ENCODE measurements at regions not wholly inside any gene's neighbourhood (a gene's known extent, or its start where the extent isn't known, plus 50 kb on each side); places are given as distances from the start of the nearest gene placed in this dataset.
"Not testable (repeated sequence)": the region's sequence is repeated elsewhere in the genome, so short reads cannot be mapped to it uniquely, and the experiment has no call there.

- H3K36me3 ChIP-seq (ENCODE audit: control insufficient read depth in 2 of 2, extremely low read depth in 1 of 2, insufficient read depth in 1 of 2, low read length in 1 of 2); H3K9me3 ChIP-seq; DNase-seq; ATAC-seq (replicated peaks in 1 of 4); POLR2A ChIA-PET; H3K27ac ChIP-seq (ENCODE audit: low read length); H3K4me3 Mint-ChIP-seq; CTCF ChIA-PET; H3K27me3 Mint-ChIP-seq; H3K27ac Mint-ChIP-seq; H3K36me3 Mint-ChIP-seq; H3K4me3 ChIP-seq (ENCODE audit: control insufficient read depth in 1 of 2, extremely low read depth in 1 of 2, low read length in 1 of 2); H3K4me1 Mint-ChIP-seq; H3K4me1 ChIP-seq (ENCODE audit: control insufficient read depth in 1 of 2, extremely low read depth in 1 of 2, insufficient read depth in 2 of 2, low read length in 2 of 2): not testable (repeated sequence)
- 70% methylated on average over 3 of the region's 6 CpGs for WGBS (ENCODE audit: insufficient coverage)
- peaks cover 20 to 36% (median 25%) of the 10 kb centered on the region in 3 donors for H3K9me3 Mint-ChIP-seq
- H3K27me3 ChIP-seq (replicated peaks in 1 of 2; ENCODE audit: control insufficient read depth in 2 of 2, extremely low read depth in 1 of 2, insufficient read depth in 2 of 2, low read length in 1 of 2) = peaks cover 0 to 20% of the 10 kb centered on the region in 2 experiments
Observed at GRCh38 chr19:28997866-28998265, 215.1 kb downstream of the UQCRFS1 start.

- Mint-ChIP-seq H3K27ac (no peak overlapping the region), H3K9me3 (peaks cover 18 to 26% (median 22%) of the 10 kb centered on the region in 3 donors), H3K4me3 (no peak overlapping the region), H3K36me3 (no peaks in the 10 kb centered on the region), H3K27me3 (peaks cover 2 to 8% of the 10 kb centered on the region in 2 donors), H3K4me1 (no peaks in the 10 kb centered on the region)
- CTCF ChIA-PET = no interaction called here
- no peaks in the 10 kb centered on the region for H3K4me1 ChIP-seq (ENCODE audit: control insufficient read depth in 1 of 2, extremely low read depth in 1 of 2, insufficient read depth in 2 of 2, low read length in 2 of 2)
- H3K27ac ChIP-seq (ENCODE audit: low read length) = no peak overlapping the region
- H3K4me3 ChIP-seq (ENCODE audit: control insufficient read depth in 1 of 2, extremely low read depth in 1 of 2, low read length in 1 of 2) = no peak overlapping the region
- no peak for DNase-seq
- WGBS (ENCODE audit: insufficient coverage) = 13% methylated on average over 4 of the region's 5 CpGs
- ATAC-seq (replicated peaks in 1 of 4) = no peak
- POLR2A ChIA-PET = no interaction called here
- peaks cover 0 to 18% of the 10 kb centered on the region in 2 experiments for H3K27me3 ChIP-seq (replicated peaks in 1 of 2; ENCODE audit: control insufficient read depth in 2 of 2, extremely low read depth in 1 of 2, insufficient read depth in 2 of 2, low read length in 1 of 2)
- no peaks in the 10 kb centered on the region for H3K9me3 ChIP-seq
- no peaks in the 10 kb centered on the region for H3K36me3 ChIP-seq (ENCODE audit: control insufficient read depth in 2 of 2, extremely low read depth in 1 of 2, insufficient read depth in 1 of 2, low read length in 1 of 2)
Observed at GRCh38 chr19:28990522-28990921, 222.4 kb downstream of the UQCRFS1 start.

- H3K27me3 ChIP-seq (replicated peaks in 1 of 2; ENCODE audit: control insufficient read depth in 2 of 2, extremely low read depth in 1 of 2, insufficient read depth in 2 of 2, low read length in 1 of 2) = peaks cover 0 to 25% of the 10 kb centered on the region in 2 experiments
- WGBS (ENCODE audit: insufficient coverage) = 82% methylated on average over 4 of the region's 6 CpGs
- H3K4me3 ChIP-seq (ENCODE audit: control insufficient read depth in 1 of 2, extremely low read depth in 1 of 2, low read length in 1 of 2) = no peak overlapping the region
- ATAC-seq (replicated peaks in 1 of 4) = no peak
- ChIA-PET CTCF (no interaction called here), POLR2A (no interaction called here)
- no peaks in the 10 kb centered on the region for H3K9me3 ChIP-seq
- H3K4me1 Mint-ChIP-seq = no peaks in the 10 kb centered on the region
- H3K27me3 Mint-ChIP-seq = peaks cover 2 to 8% of the 10 kb centered on the region in 2 donors
- no peak for DNase-seq
- H3K27ac Mint-ChIP-seq = no peak overlapping the region
- no peaks in the 10 kb centered on the region for H3K4me1 ChIP-seq (ENCODE audit: control insufficient read depth in 1 of 2, extremely low read depth in 1 of 2, insufficient read depth in 2 of 2, low read length in 2 of 2)
- H3K36me3 Mint-ChIP-seq = no peaks in the 10 kb centered on the region
- H3K9me3 Mint-ChIP-seq = peaks cover 18 to 25% (median 20%) of the 10 kb centered on the region in 3 donors
- no peaks in the 10 kb centered on the region for H3K36me3 ChIP-seq (ENCODE audit: control insufficient read depth in 2 of 2, extremely low read depth in 1 of 2, insufficient read depth in 1 of 2, low read length in 1 of 2)
- H3K27ac ChIP-seq (ENCODE audit: low read length) = no peak overlapping the region
- H3K4me3 Mint-ChIP-seq = no peak overlapping the region
Observed at GRCh38 chr19:28989739-28990138, 223.2 kb downstream of the UQCRFS1 start.

- no peak overlapping the region for H3K27ac ChIP-seq (ENCODE audit: low read length)
- no peaks in the 10 kb centered on the region for H3K36me3 ChIP-seq (ENCODE audit: control insufficient read depth in 2 of 2, extremely low read depth in 1 of 2, insufficient read depth in 1 of 2, low read length in 1 of 2)
- H3K27me3 ChIP-seq (replicated peaks in 1 of 2; ENCODE audit: control insufficient read depth in 2 of 2, extremely low read depth in 1 of 2, insufficient read depth in 2 of 2, low read length in 1 of 2) = peaks cover 0 to 34% of the 10 kb centered on the region in 2 experiments
- no peaks in the 10 kb centered on the region for H3K9me3 ChIP-seq
- Mint-ChIP-seq H3K9me3 (peaks cover 7 to 9% (median 8%) of the 10 kb centered on the region in 3 donors), H3K4me1 (no peaks in the 10 kb centered on the region), H3K27me3 (peaks cover 2 to 8% of the 10 kb centered on the region in 2 donors), H3K27ac (no peak overlapping the region), H3K36me3 (no peaks in the 10 kb centered on the region), H3K4me3 (no peak overlapping the region)
- DNase-seq (no peak), ATAC-seq (replicated peaks in 1 of 4) (no peak)
- POLR2A ChIA-PET = no interaction called here
- H3K4me1 ChIP-seq (ENCODE audit: control insufficient read depth in 1 of 2, extremely low read depth in 1 of 2, insufficient read depth in 2 of 2, low read length in 2 of 2) = no peaks in the 10 kb centered on the region
- no peak overlapping the region for H3K4me3 ChIP-seq (ENCODE audit: control insufficient read depth in 1 of 2, extremely low read depth in 1 of 2, low read length in 1 of 2)
- WGBS (ENCODE audit: insufficient coverage) = 63% methylated on average over 1 of the region's 1 CpG
- CTCF ChIA-PET = no interaction called here
Observed at GRCh38 chr19:28988066-28988465, 224.9 kb downstream of the UQCRFS1 start.

DNA sequence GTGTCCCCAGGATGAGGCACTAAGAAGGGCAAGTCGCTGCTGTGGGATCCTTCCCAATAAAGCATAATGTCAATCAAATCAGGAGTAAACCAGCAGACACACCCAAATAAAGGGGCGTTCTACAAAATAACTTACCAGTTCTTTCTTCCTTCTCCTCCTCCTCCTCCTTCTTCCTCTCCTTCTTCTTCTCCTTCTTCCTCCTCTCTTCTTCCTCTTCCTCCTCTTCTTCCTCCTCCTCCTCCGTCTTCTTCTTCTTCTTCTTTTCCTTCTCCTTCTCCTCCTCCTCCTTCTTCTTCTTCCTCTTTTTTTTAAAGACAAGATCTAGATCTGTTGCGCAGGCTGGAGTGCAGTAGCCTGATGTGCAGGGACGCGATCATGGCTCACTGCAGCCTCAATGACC, 225.8 kb downstream of the UQCRFS1 start:
- H3K4me3 Mint-ChIP-seq = no peak overlapping the region
- peaks cover 11% of the 10 kb centered on the region in 2 donors for H3K27me3 Mint-ChIP-seq
- H3K4me1 Mint-ChIP-seq = no peaks in the 10 kb centered on the region
- DNase-seq (no peak), ATAC-seq (replicated peaks in 1 of 4) (no peak)
- peaks cover 0 to 8% (median under 1%) of the 10 kb centered on the region in 3 donors for H3K9me3 Mint-ChIP-seq
- no peaks in the 10 kb centered on the region for H3K4me1 ChIP-seq (ENCODE audit: control insufficient read depth in 1 of 2, extremely low read depth in 1 of 2, insufficient read depth in 2 of 2, low read length in 2 of 2)
- peaks cover 0 to 38% of the 10 kb centered on the region in 2 experiments for H3K27me3 ChIP-seq (replicated peaks in 1 of 2; ENCODE audit: control insufficient read depth in 2 of 2, extremely low read depth in 1 of 2, insufficient read depth in 2 of 2, low read length in 1 of 2)
- H3K36me3 ChIP-seq (ENCODE audit: control insufficient read depth in 2 of 2, extremely low read depth in 1 of 2, insufficient read depth in 1 of 2, low read length in 1 of 2) = no peaks in the 10 kb centered on the region
- H3K36me3 Mint-ChIP-seq = no peaks in the 10 kb centered on the region
- no peak overlapping the region for H3K27ac Mint-ChIP-seq
- CTCF ChIA-PET = no interaction called here
- no peak overlapping the region for H3K27ac ChIP-seq (ENCODE audit: low read length)
- 44% methylated on average over 4 of the region's 6 CpGs for WGBS (ENCODE audit: insufficient coverage)
- POLR2A ChIA-PET = no interaction called here
- H3K4me3 ChIP-seq (ENCODE audit: control insufficient read depth in 1 of 2, extremely low read depth in 1 of 2, low read length in 1 of 2) = no peak overlapping the region
- no peaks in the 10 kb centered on the region for H3K9me3 ChIP-seq

DNA sequence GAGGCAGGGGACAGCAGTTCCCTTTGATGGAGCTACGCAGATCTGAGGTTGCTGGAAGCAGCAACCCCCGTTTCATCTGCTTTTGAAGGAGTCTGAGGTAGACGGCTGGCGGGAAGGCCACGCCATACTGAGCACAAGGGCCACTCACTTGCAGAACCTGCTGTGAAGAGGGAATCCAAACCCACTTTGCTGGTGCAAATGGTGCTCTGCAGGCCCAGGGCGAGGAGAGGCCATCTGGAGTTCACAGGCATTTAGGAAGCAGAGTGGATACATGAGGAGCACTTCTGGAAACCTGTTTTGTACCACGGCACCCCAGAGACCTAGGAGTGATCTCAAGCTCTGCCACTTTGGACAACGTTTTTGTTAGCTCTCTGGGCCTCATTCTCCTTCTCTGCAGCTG, 227.8 kb downstream of the UQCRFS1 start:
- ATAC-seq (replicated peaks in 1 of 4) = no peak
- H3K27me3 Mint-ChIP-seq = peaks cover 14 to 18% of the 10 kb centered on the region in 2 donors
- Histone ChIP-seq H3K27me3 (replicated peaks in 1 of 2; ENCODE audit: control insufficient read depth in 2 of 2, extremely low read depth in 1 of 2, insufficient read depth in 2 of 2, low read length in 1 of 2) (peaks cover 0 to 42% of the 10 kb centered on the region in 2 experiments), H3K27ac (ENCODE audit: low read length) (no peak overlapping the region), H3K4me3 (ENCODE audit: control insufficient read depth in 1 of 2, extremely low read depth in 1 of 2, low read length in 1 of 2) (no peak overlapping the region), H3K36me3 (ENCODE audit: control insufficient read depth in 2 of 2, extremely low read depth in 1 of 2, insufficient read depth in 1 of 2, low read length in 1 of 2) (no peaks in the 10 kb centered on the region), H3K9me3 (no peaks in the 10 kb centered on the region), H3K4me1 (ENCODE audit: control insufficient read depth in 1 of 2, extremely low read depth in 1 of 2, insufficient read depth in 2 of 2, low read length in 2 of 2) (no peaks in the 10 kb centered on the region)
- ChIA-PET CTCF (no interaction called here), POLR2A (no interaction called here)
- 64% methylated on average over 7 of the region's 8 CpGs for WGBS (ENCODE audit: insufficient coverage)
- no peak overlapping the region for H3K4me3 Mint-ChIP-seq
- H3K9me3 Mint-ChIP-seq = peaks cover 0 to 10% (median 0%) of the 10 kb centered on the region in 3 donors
- H3K27ac Mint-ChIP-seq = no peak overlapping the region
- H3K36me3 Mint-ChIP-seq = no peaks in the 10 kb centered on the region
- DNase-seq = no peak
- no peaks in the 10 kb centered on the region for H3K4me1 Mint-ChIP-seq

GRCh38 chr19:28984315-28984714, 228.6 kb downstream of the UQCRFS1 start:
- DNase-seq (no peak), ATAC-seq (replicated peaks in 1 of 4) (no peak)
- Histone ChIP-seq H3K36me3 (ENCODE audit: control insufficient read depth in 2 of 2, extremely low read depth in 1 of 2, insufficient read depth in 1 of 2, low read length in 1 of 2) (no peaks in the 10 kb centered on the region), H3K9me3 (no peaks in the 10 kb centered on the region), H3K27me3 (replicated peaks in 1 of 2; ENCODE audit: control insufficient read depth in 2 of 2, extremely low read depth in 1 of 2, insufficient read depth in 2 of 2, low read length in 1 of 2) (peaks cover 0 to 40% of the 10 kb centered on the region in 2 experiments), H3K4me1 (ENCODE audit: control insufficient read depth in 1 of 2, extremely low read depth in 1 of 2, insufficient read depth in 2 of 2, low read length in 2 of 2) (no peaks in the 10 kb centered on the region), H3K27ac (ENCODE audit: low read length) (no peak overlapping the region), H3K4me3 (ENCODE audit: control insufficient read depth in 1 of 2, extremely low read depth in 1 of 2, low read length in 1 of 2) (no peak overlapping the region)
- no peaks in the 10 kb centered on the region for H3K4me1 Mint-ChIP-seq
- H3K4me3 Mint-ChIP-seq = no peak overlapping the region
- ChIA-PET CTCF (no interaction called here), POLR2A (no interaction called here)
- H3K27ac Mint-ChIP-seq = no peak overlapping the region
- WGBS (ENCODE audit: insufficient coverage) = no CpG with 5 or more reads among the region's 4 CpGs
- peaks cover 0 to 10% (median 0%) of the 10 kb centered on the region in 3 donors for H3K9me3 Mint-ChIP-seq
- no peaks in the 10 kb centered on the region for H3K36me3 Mint-ChIP-seq
- peaks cover 14% of the 10 kb centered on the region in 2 donors for H3K27me3 Mint-ChIP-seq
